HG03342 (cell line): ENCODE measurements at regions not wholly inside any gene's neighbourhood (a gene's known extent, or its start where the extent isn't known, plus 50 kb on each side); places are given as distances from the start of the nearest gene placed in this dataset.

ENCODE experiments used
- ATAC-seq: cut with Tn5 transposase; IDR thresholded peaks from one replicate; pipeline ENCODE4 v1.9.1; 2021; ENCODE audit warnings: mild to moderate bottlenecking, moderate library complexity; ENCODE audit not compliant: unreplicated experiment

GRCh38 chr11:45449036-45449601 lies 163.0 kb upstream of the SYT13 start:
- ATAC-seq, result no peak

- no peak for ATAC-seq
Observed at GRCh38 chr11:45448561-45448960, 162.4 kb upstream of the SYT13 start.

- no peak for ATAC-seq
Observed at GRCh38 chr11:45446998-45447397, 160.9 kb upstream of the SYT13 start.

- no peak for ATAC-seq
Observed at GRCh38 chr11:45446434-45446833, 160.3 kb upstream of the SYT13 start.

- ATAC-seq, result no peak
Observed at GRCh38 chr11:45444796-45445195, 158.7 kb upstream of the SYT13 start.

GRCh38 chr11:45440111-45440510 lies 154.0 kb upstream of the SYT13 start:
- ATAC-seq, result no peak

GRCh38 chr11:45436966-45437365 lies 150.8 kb upstream of the SYT13 start:
- no peak for ATAC-seq

GRCh38 chr11:45436118-45436517 lies 150.0 kb upstream of the SYT13 start:
- ATAC-seq, result no peak

GRCh38 chr11:45435706-45436105 lies 149.6 kb upstream of the SYT13 start:
- ATAC-seq, result no peak

- no peak for ATAC-seq
Observed at GRCh38 chr11:45432910-45433309, 146.8 kb upstream of the SYT13 start.

- no peak for ATAC-seq
Observed at GRCh38 chr11:45432100-45432499, 146.0 kb upstream of the SYT13 start.

GRCh38 chr11:45431046-45432018 lies 145.2 kb upstream of the SYT13 start:
- ATAC-seq, result no peak

- ATAC-seq, result no peak
Observed at GRCh38 chr11:45430361-45430760, 144.2 kb upstream of the SYT13 start.

GRCh38 chr11:45429719-45430118 lies 143.6 kb upstream of the SYT13 start:
- ATAC-seq, result no peak

- no peak for ATAC-seq
Observed at GRCh38 chr11:45428541-45429230, 142.5 kb upstream of the SYT13 start.

GRCh38 chr11:45428116-45428515 lies 142.0 kb upstream of the SYT13 start:
- ATAC-seq, result no peak

- no peak for ATAC-seq
Observed at GRCh38 chr11:45424411-45425180, 138.5 kb upstream of the SYT13 start.

- ATAC-seq, result no peak
Observed at GRCh38 chr11:45423475-45424120, 137.5 kb upstream of the SYT13 start.

GRCh38 chr11:45423036-45423435 lies 136.9 kb upstream of the SYT13 start:
- ATAC-seq, result no peak

- ATAC-seq, result no peak
Observed at GRCh38 chr11:45414088-45414487, 127.9 kb upstream of the SYT13 start.
